NCI-H226 (cell line): ENCODE measurements at regions not wholly inside any gene's neighbourhood (a gene's known extent, or its start where the extent isn't known, plus 50 kb on each side); places are given as distances from the start of the nearest gene placed in this dataset.

Experiments used
- DNase-seq: peaks from one replicate; pipeline ENCODE4 v3.0.0-alpha.2; 2015

DNA sequence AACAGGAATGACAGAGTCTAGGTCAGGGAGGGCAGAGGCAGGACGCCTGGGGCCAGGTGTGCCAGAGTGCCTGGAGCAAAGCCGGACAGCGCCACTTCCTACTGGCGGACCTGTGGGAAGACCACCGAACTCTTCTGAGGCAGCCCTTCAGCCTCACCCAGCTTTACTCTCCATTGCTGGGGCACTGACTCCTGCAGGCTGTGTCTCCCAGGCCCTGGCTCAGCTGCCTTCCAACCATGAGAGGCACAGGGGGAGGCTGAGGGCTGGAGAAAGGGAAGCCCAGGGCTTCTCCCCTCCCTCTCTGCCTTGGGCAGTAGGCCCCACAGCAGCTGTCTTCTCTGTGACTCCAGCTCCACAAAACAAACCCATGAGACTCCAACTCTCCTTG is 139.6 kb upstream of the UNC5B start:
- DNase-seq: no peak

DNA sequence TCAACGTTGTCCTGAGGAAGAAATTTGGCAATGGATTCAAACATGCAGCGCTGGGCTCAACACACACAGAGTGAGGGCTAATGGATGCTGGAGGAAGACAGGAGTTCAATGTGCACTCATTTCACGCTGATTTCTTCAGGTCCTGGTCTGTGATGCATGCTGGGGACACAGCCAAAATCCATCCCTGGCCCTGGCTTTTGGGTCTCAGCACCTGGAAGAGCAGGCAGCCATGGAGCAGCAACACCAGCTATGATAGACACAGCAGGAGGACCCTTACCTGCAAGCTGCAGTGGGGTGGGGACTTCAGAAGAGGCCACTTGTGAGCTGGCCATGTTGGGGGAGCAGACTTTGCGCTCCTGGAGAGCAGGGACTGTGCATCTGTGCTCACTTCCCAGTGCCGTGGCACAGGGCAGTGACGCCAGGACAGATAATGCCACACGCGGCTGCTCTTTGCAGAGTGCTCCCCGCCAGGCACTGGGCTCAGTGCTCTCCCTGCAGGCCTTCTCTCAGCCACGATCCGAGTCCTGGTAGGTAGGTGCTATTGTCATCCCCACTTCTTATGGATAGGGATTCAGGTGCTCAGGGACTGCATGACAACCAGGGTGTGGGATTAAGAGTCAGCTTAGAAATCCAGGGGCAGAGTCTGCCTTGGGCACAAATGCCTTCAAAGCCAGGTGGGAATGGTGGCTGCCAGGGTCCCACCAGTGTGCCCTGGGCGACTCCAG is 138.8 kb upstream of the UNC5B start:
- DNase-seq: no peak

DNA sequence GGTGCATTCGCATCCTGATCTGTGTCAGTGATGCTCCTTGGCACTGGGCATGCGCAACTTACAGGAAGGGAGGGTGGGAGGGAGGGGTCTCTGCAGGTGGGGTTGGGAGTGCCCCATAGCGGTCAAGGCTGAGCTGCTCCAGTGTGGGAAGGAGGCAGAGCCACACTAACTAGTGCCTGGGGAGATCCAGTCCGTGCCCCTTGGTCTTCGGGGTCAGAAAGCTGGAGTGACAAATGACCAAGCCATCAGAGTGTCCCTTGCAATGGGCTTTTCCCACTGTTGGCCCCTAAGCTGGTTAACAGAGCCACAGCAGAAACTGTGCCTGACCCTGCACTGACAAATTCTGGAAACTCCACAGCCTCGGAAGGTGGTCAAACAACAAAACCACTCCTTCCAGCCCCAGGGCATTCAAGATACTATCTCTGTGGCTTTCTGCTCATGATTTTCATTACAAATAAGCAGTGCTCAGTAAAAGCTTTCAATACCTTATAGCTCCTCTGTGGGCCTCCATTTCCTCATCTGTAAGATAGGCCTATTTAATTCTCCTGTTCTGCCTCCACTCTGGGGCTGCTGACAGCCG is 138.1 kb upstream of the UNC5B start:
- DNase-seq: no peak

DNA sequence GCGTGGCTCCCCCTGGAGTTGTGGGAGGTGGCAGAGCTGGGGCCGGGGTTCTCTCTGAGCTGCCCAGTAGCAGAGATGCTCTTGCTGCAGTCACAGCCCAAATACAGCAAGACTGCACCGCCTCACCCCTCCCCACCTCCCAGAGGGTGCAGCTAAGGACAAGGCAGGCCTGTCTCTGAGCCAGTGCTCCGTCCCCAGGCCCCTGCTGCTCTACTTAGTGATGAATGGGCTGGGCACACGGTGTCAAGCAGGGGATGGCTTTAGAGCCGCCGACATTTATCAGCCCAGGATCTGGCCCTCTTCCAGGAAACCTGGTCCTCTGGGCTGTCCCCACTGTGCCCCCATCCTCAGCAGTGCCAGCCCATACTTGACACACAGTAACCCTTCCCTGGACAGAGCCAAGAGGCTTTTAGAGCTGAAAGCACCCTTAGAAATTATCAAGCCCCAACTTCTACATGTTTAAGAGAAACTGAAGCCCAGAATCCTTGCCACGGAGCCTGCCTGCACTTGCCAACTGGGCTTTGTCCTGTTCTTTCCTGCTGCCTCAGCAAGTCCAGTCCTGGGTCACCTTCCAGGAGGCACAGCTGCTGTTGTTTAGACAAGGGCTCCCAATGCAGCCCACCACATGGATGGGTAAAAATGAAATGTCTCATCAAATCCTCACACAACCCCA is 137.1 kb upstream of the UNC5B start:
- DNase-seq: no peak

DNA sequence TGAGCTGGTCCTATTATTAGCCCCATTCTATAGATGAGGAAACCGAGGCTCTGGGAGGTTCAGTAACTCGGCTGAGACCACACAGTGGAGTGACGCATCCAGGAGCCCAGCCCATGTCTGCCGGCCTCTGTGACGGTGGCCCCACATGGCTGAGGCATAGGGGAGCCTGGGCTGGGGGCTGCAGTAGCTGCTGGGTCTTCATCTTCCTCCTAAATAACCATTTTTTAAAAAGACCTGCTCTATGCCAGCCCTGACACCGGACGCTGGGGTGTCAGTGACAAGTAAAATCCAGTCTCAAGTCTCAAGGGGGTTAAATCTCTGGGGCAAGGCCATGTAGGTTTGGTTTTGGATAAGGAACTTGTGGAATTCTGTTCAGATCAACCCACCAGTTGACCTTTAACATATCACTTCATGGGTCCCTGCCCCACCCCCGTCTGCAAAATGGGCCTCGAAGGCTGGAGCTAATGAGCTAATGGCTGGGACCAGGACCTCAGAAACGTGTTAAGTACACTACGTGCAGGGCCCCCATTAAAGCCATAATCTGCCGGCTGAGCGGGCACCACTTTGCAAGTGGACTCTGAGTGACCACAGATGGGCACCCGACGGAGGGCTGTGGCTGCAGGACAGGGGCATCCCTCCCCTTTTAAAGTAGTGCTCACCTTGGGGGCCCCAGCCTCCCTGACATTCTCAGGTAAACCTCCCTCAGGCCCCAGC is 136.5 kb upstream of the UNC5B start:
- no peak for DNase-seq

DNA sequence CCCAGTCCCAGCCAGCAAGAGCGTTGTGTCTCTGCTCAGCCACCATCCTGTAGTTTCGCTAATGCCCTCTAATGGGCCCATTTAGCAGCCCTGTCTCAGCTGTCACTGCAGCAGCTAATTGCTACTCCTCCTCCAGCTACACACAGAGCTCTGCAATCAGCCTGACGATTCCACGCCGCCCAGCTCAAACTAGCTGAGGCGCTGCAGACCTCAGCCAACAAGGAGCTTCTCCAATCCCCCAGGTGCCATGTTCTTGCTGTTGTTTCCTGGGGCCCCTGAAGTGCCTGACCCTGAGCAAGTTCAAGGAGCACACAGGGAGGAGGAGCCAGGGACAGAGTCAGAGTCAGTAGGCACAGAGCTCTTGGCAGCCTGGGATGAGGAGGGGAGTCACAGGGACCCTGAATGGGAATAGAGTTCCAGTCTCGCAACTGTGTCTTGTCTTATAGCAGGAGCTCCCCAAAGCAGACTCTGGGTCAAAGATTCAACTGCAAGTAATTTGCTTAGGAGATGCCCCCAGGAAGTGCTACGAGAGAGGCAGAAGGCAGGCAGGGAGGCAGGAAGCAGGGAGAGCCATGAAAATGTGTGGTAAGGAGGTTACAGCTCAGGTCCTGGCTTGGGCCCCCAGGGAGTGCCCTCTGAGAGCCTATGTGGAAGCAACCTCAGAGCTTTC is 135.8 kb upstream of the UNC5B start:
- DNase-seq: no peak

DNA sequence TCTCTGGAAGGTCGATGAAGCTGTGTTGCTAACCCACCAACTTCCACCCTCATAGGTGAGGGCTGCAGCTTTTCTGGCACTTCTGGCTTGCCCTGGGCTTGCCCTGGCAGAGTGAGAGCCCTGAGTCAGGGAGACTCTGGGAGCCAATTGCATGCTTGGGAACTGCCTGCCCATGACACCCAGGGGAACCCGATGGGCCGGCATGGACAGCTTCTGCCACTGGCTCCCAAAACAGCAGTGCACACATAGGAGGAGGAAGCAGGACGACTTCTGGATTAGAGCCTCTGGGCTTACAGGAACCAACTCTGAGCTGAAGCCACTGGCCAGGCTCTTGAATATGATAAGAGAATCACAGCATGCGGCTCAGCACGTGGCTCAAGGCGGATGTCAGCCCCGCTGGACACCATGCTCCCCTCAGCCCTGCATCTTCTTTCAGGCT is 135.2 kb upstream of the UNC5B start:
- no peak for DNase-seq

DNA sequence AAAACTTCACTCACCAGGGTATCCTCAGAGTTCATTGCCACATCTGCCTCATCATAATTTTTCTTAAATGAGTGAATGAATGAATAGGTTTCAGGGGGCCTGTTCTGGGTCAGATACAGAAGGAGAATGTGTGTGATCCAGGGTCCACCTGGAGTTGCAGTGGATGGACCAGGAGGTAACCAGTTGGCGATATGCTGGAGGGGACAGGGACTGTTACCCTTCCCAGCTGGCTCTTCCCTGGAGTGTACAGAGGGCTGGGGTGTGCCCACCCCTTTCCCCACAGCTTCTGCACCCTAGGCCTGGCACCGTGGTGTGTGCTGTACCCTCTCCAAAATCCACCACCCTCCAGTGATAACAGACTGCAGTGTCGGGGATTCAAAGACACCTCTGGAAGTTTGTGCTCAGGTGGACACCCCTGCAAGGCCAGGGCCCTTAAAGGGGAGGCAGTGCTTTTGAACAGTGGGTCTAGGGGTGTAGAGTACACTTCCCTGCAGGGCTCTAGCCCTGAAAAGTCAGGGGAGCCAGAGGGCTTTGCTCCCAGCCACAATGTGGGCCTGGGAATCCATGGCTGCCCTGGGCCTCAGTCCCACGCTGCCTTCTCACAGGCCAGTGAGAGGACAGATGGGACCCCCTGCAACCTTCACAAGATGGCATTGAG is 134.4 kb upstream of the UNC5B start:
- DNase-seq: no peak

DNA sequence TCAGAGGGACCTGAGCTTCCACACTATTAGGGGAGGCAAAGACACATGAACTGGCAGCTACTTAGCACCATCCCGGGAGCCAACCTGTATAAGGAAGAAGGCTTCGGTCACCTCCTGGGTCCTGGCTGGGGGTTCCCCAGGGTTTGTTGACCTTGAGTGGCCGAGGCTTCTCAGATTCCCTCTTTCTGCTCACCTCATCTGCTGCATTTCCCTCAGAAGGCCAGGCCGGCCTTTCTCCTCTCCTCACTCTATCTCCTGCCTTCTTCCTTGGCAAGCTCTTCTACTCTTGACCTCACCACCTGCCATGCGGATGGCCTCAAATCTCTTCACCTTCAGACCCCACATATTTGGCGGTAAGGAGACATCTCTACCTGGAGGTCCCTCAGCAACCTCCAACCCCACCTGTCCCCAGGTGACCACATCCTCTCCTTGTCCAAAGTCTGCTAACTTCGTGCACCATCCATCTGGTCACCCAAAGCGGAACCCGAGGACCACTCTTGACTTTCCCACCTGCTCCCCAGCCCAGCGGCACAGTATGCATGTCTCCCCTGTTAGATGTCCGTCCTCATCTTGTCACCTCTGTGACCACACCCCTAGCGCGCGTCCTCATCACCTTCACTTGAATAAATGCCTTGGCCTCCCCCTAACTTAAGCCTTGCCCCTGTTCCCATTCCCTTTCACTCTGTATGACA is 133.8 kb upstream of the UNC5B start:
- DNase-seq: no peak

DNA sequence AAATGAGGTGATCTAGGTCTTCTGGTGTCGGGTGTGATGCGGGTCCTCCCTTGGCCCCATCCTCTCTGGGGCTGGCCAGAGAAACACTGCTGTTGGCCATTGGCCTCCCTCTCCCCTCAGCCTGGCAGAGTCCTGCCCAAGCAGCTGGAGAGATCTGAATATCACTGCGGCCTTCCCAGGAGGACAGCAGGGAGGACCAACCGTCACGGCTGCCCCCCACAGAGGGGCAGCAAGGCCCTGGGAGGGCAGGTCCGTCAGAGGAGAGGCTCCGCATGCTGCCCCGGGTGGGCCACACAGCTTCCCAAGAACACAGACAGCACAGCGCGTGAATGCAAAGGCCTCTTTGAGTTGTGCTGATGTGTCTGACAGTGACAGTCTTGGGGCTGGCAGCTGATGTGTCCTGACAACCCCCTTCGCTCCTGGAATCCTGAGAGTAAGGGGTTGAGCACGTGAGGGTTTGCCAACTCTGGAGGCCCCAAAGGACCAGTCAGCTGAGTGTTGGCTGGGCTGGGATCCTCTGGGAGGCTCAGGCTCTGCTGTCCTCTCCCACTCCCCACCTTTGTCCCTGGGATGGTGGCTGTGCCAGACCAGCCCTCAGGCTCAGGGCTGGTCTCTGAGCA is 132.5 kb upstream of the UNC5B start:
- DNase-seq: no peak

DNA sequence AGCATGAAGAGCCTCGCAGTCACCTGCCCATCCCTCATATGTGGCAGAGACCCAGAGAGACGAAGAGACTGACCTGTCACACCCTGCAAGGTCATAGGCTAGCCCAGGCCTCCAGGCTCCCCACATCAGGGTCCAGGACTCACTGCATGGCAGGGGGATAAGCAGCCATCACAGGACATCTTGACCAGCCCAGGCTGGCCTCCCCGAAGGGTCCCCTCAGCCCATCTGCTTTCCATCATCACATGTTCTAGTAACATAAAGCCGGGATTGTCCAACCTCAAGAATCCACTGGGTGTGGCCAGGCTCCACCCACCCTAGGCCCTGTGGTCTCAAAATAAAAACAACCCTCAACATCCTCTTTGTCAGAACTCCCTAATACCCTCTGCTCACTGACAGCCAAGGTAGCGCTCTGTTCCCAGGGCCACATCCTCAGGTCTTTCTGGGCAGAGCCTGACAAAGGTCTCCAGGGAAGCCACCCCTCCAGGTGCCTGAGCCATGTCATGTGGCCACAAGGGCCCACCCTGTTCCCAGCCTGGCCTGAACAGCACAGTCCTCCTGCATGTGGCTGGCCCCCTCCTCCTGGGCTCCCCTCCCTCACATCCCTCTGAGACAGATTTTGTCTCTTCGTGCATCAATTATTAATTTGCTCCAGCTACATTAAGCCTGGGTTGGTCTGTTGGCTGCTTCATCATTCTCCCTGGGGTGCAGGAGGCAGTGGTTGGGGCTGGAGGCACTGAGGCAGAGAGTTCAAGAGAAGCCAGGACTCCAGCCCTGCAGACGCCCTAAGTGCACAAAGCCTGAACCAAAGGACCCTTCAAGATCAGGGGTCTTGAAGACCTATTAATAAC is 131.8 kb upstream of the UNC5B start:
- no peak for DNase-seq

DNA sequence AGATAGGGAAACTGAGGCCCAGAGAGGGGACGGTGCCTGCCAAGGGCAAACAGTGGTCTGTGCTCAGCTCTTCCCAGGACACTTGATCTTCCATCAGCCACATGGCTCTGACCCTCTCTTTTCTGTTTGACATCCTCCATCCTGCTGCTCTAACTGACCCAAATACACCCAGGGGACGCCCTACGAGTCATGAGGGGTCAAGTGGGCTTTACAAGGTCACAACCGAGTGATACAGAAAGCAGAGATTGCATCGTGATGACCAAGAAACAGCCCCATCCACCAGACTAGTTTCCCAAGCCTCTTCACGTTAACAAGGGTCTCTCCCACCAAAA is 131.2 kb upstream of the UNC5B start:
- DNase-seq: no peak

DNA sequence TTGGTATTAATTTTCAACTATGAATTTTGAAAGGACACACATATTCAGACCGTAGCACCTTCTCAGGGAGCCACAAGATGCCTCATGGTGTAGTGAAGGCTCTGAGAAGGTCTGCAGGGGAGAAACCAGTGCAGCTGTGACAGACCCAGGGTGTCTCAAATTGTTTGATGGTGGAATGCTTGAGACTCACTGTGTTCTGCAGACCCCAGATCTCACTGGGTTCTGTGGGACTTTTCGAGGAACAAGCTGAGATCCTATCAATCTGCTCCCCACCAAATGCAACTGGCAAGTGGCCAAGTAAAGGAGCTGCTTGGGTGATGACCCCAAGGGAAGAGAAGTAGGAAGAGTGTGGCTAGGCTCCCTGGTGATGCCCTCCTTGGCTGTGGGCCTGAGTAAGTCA is 130.5 kb upstream of the UNC5B start:
- no peak for DNase-seq

DNA sequence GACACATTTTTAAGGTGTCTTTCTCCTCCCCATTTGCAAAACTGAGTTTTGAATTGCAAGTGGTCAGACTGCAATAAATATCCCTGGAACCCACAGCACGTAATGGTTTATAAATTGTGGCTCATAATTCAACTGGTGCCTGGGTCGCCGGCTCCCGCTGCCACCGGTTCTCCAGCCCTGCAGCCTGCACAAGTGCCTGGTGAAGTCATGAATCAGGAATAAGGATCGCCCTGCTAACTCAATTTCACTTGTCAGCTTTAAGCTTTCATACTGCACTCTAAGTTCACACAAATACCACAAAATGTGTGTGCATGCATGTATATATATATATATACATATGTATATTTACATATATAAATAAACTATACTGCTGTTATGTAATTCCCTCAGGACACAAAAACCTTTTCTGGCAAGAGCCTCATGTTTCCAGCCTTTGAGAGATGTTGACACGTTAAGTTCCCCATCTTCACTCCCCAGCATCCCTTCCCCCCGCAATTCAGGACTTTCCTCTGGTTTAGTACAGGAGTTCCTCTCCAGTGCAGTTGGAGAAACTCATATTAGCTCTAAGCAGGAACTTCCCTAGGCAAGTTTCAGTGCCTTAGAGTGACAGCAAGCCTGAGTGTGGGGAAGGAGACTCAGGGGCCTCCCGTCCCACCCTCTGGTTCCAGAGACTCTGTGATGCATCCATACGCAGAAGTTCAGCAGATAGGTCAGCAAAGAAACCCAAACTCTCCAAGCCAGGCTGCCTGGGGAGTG is 129.2 kb upstream of the UNC5B start:
- DNase-seq: no peak

DNA sequence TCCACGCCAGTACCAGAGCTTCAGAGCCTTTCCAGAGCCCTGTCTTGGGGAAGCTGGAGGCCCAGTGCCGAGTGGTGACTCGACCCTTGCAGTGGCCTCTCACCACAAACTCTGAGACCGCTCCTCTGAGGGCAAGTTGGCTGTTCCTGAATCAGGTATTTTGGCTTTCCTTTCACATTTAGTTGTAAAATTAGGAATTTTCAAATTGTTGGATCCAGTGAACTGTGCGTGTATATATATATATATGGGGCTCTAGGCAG is 128.7 kb upstream of the UNC5B start:
- no peak for DNase-seq

DNA sequence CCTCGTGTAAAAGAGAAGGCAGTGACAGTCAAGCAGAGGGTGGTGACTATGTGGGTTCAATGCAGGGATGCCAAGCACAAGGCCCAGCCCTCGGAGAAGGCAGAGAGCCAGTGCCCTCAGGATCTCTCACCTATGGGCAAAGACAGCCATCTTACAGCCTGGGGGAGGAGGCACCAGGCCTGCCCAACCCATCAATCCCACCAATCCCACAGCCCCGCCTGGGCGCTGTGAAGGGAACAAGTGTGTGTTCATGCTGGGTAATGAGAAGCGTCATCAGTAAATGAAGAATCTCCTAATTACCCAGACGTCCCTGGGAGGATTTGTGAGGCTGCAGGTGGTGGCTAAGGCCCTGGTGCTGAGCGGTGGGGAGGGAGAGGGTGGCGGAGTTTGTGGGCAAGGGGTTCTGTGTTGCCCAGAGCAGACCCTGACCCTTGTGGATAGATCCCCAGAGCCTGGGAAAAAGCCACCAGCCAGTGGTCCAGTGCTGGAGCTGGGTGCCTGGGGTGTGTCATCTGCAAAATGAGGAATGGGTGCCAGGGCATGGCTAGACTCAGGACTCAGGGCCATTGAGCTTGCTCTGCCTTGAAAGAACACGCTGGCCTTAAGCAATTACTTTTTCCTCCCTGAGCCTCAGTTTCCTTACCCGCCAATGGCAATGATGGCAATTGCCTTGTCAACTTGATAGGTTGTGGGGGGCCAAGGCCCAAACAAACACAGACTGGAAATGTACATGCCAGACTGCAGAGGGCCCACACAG is 128.1 kb upstream of the UNC5B start:
- DNase-seq: no peak

DNA sequence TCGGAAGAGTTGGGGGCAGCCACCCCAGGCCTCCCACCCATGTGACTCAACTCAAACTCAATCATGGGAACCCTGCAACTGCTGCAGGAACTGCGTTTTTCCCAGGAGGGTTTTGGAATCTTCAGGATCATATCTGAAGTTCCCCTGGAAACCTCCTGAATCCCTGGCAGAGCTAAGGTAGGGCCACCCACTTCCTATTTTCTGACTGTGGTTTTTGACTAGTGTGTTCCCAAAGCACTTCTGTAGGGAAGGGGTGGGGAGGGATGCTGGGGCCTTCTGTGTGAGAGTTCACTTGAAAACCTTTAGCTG is 127.6 kb upstream of the UNC5B start:
- no peak for DNase-seq

DNA sequence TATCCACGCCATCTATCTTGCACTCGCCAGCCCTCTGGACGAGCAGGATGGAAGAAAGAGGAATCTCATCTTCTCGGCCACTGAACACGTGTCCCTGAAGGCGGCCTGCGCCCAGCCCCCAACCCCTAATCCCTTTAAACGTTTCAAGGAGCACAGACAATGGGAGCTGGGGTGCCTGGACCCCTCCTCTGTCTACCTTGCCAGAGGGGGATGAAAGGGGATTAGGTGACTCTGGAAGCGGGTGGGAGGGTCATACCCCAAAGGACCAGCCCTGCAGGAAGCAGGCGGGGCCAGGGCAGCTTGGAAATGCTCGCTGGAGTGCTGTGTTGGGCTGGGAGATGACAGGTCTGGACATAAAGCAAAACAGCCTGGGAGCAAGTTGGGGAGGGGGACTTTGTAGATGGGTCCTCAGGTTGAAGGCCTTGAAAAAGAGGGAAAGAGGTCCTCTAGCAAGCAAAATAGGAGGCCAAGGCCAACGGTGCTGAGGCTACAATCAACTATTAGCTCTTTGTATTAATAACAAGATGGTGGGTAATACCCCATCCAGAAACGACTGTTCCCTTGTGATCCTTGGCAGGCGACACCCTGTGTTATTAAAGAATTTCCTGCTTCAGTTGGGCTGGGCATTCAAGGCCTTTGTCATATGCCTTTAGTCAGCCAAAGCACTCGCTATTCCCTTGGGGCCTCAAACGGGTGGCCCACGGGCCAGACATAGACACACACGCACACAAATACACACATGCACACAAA is 126.5 kb upstream of the UNC5B start:
- no peak for DNase-seq
